GM12865 (cell line): ENCODE measurements at regions not wholly inside any gene's neighbourhood (a gene's known extent, or its start where the extent isn't known, plus 50 kb on each side); places are given as distances from the start of the nearest gene placed in this dataset.

ENCODE experiments used
- DNase-seq: peaks from one replicate; pipeline ENCODE4 v3.0.0; 2010; ENCODE audit warnings: low read depth
- H3K4me3 ChIP-seq: 2 replicates; pipeline ENCODE4 v1.5.1; 2011; ENCODE audit warnings: mild to moderate bottlenecking, low read depth, low read length, control low read depth
- TF ChIP-seq, protein P1 (sequence below): IDR thresholded peaks from 2 replicates; pipeline ENCODE4 v1.5.1; 2011; ENCODE audit warnings: low read length, control low read depth, low read depth, inconsistent platforms; ENCODE audit not compliant: insufficient read depth; ENCODE audit errors: missing control alignments

GRCh38 chr11:127931803-127932202, 655.6 kb downstream of the ETS1 start:
- TF ChIP-seq, protein P1, sequence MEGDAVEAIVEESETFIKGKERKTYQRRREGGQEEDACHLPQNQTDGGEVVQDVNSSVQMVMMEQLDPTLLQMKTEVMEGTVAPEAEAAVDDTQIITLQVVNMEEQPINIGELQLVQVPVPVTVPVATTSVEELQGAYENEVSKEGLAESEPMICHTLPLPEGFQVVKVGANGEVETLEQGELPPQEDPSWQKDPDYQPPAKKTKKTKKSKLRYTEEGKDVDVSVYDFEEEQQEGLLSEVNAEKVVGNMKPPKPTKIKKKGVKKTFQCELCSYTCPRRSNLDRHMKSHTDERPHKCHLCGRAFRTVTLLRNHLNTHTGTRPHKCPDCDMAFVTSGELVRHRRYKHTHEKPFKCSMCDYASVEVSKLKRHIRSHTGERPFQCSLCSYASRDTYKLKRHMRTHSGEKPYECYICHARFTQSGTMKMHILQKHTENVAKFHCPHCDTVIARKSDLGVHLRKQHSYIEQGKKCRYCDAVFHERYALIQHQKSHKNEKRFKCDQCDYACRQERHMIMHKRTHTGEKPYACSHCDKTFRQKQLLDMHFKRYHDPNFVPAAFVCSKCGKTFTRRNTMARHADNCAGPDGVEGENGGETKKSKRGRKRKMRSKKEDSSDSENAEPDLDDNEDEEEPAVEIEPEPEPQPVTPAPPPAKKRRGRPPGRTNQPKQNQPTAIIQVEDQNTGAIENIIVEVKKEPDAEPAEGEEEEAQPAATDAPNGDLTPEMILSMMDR, result no peak
- DNase-seq, result no peak

GRCh38 chr11:127926721-127927120, 660.6 kb downstream of the ETS1 start:
- TF ChIP-seq, protein P1, result no peak
- H3K4me3 ChIP-seq, result no peak overlapping the region
- DNase-seq, result no peak

More at GRCh38 chr11:127931803-127932202, 655.6 kb downstream of the ETS1 start:
- H3K4me3 ChIP-seq, result no peak overlapping the region

- no peak overlapping the region for H3K4me3 ChIP-seq
- TF ChIP-seq, protein P1, result no peak
- no peak for DNase-seq
Measured at GRCh38 chr11:127925475-127925874, 661.9 kb downstream of the ETS1 start.

DNA sequence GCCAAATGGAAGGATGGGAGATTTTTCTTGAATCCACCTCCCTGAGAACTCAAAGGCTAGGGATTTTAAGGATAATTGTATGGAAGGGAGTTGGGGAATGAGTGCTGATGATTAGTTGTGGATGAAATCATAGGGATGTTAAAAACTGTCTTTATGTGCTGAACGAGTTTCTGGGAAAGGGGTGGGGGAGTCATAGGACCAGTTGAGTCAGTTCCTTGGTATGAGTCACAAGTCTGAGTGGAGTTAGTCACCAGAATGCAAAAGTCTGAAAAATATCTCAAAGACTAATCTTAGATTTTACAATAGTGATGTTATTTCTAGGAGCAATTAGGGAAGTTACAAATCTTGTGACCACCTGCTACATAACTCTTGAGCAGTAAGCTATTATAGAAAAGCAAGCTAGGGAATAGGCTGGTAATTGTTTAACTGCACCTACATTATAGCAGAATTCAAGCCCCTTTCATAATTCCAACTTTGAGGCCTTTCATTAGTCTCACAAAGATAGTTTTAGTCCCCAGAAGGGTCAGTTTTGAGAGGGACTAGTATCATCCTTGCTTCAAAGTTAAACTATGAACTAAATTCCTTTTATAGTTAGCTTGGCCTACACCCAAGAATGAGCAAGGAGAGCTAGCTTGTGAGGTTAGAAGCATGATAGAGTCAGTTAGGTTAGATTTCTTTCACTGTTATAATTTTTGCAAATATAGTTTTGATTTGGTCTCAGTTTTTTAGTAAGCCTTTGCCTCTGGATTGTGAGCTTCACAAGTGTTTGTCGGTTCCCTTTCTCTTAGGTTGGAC, 668.0 kb downstream of the ETS1 start:
- no peak overlapping the region for H3K4me3 ChIP-seq
- no peak for DNase-seq
- TF ChIP-seq, protein P1, result no peak

DNA sequence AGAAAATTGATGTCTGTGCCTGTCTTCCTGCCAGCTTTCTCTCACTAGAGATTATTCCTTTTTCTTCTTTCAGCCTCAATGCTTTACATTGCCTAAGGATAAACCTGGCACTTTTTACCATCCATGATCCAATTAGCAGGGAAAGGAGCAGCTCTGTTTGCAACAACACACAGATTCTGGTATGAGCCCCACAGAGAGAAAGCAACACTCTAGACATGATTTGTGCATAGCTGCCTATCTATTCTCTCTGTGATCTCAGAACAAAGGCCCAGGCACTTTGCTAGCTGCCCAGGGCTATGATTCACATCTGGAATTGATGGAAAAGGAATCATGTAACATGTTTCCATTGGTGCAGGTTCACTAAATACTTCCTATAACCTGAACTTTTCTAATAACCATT, 685.0 kb downstream of the ETS1 start:
- TF ChIP-seq, protein P1, result no peak
- no peak for DNase-seq
- H3K4me3 ChIP-seq, result no peak overlapping the region

- H3K4me3 ChIP-seq, result no peak overlapping the region
- TF ChIP-seq, protein P1, result no peak
- no peak for DNase-seq
Measured at GRCh38 chr11:127898422-127899365, 688.7 kb downstream of the ETS1 start.
